Stimulated activated CD4-positive, alpha-beta T cell treated with anti-CD3 and anti-CD28 coated beads, Interleukin-4, amount 100 ng/mL, for 48 hours (primary cell): ENCODE measurements at regions not wholly inside any gene's neighbourhood (a gene's known extent, or its start where the extent isn't known, plus 50 kb on each side); places are given as distances from the start of the nearest gene placed in this dataset.
"Not testable (repeated sequence)": the region's sequence is repeated elsewhere in the genome, so short reads cannot be mapped to it uniquely, and the experiment has no call there.

ENCODE experiments used
- DNase-seq, 2 donors: peaks; one replicate each; pipeline ENCODE4 v3.0.0-alpha.2; 2020; ENCODE audit warnings: low read depth in 2 of 2

- DNase-seq: no peak
Measured at GRCh38 chr6:139448051-139448649, 73.7 kb upstream of the CITED2 start.

DNA sequence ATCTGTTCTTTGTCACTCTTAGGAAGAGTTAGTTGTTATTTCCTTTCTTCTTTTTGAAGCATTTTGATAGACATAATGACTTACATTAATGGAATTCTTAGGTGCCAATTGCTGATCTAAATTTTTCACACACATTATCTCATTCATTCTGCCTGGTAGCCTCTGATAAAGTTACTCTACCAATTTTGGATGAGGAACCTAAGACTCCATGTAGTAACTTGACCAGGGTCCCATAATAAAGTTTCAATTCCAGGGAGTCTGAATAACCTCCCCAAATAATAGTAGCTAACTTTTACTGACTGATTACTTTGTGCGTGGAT, 73.2 kb upstream of the CITED2 start:
- no peak for DNase-seq

DNA sequence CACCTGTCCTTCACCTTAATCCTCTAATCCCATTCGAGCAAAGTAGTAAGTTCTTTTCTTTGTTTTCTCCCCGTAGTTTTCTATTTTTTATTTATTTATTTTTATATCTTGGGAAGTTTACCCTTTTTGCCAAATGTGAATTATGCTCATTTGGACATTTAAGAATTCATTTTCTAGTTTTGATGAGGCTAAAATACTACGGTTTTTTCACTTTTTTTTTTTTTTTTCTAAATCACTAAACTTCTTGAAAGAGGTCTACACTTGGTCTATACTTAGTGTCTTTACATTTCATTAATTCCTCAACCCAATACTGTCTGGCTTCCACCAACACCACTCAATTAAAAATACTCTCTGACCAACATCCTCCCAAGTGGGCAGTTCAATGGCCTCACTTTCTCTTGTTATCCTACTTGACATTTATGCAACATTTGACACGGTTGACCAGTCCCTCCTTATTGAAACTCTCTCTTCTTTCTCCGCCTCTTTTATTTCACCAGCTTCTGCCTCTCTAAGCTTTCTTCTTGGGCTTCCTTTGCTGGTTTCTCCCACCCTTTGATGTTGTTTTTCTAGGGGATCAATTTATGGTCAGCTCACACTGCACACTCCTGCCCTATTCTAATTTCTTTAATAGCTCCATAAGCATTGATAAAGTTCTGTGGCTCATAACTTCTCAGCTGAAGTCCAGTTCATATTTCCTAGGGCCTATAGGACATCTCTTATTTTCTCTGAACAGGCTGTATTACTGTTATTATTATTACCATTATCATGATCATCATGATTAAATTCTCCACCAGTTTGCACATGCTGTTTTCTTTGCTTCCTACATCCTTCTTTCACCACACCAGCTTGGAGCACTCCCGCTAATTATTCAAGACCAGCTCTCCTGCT, 72.6 kb upstream of the CITED2 start:
- DNase-seq: no peak

GRCh38 chr6:139446138-139446715, 71.8 kb upstream of the CITED2 start:
- DNase-seq: no peak

- not testable (repeated sequence) for DNase-seq
Measured at GRCh38 chr6:139444273-139444787, 69.9 kb upstream of the CITED2 start.

- no peak for DNase-seq
Measured at GRCh38 chr6:139443231-139444112, 69.0 kb upstream of the CITED2 start.

- no peak for DNase-seq
Measured at GRCh38 chr6:139442188-139442671, 67.8 kb upstream of the CITED2 start.

GRCh38 chr6:139439349-139439748, 64.9 kb upstream of the CITED2 start:
- DNase-seq: no peak

DNA sequence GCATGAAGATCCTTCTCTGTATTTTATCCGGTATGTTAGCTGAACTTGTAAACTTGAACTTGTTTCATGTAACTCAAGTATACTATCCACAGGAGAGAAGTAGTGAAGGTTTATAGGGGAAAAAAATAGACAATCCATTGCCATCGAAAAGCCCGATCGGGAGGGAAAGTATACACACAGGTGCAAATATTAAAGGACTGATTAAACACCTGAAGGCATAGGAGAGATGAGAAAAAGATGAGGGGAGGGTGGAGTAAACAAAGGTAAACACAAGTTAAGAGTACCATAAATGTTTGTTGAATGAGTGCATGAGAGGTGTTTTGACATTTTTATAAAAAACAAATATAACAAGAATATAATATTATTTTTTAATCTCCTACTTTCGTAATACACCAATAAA, 64.3 kb upstream of the CITED2 start:
- no peak for DNase-seq

GRCh38 chr6:139436957-139437348, 62.5 kb upstream of the CITED2 start:
- DNase-seq: no peak

- no peak for DNase-seq
Measured at GRCh38 chr6:139436200-139436956, 61.9 kb upstream of the CITED2 start.

GRCh38 chr6:139433631-139434419, 59.4 kb upstream of the CITED2 start:
- no peak for DNase-seq

DNA sequence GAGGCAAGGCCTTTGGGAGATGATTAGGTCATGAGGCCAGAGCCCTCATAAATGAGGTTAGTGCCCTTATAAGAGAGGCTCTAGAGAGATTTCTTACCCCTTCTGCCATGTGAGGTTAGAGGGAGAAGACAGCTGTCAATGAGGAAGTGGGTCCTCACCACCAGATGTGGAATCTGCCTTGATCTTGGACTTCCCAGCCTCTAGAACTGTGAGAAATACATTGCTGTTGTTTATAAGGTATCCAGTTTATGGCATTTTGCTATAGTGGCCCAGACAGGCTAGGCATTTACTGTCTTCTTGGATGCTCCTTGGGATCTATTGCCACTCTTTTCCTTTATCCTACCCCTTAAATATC, 57.1 kb upstream of the CITED2 start:
- DNase-seq: no peak

DNA sequence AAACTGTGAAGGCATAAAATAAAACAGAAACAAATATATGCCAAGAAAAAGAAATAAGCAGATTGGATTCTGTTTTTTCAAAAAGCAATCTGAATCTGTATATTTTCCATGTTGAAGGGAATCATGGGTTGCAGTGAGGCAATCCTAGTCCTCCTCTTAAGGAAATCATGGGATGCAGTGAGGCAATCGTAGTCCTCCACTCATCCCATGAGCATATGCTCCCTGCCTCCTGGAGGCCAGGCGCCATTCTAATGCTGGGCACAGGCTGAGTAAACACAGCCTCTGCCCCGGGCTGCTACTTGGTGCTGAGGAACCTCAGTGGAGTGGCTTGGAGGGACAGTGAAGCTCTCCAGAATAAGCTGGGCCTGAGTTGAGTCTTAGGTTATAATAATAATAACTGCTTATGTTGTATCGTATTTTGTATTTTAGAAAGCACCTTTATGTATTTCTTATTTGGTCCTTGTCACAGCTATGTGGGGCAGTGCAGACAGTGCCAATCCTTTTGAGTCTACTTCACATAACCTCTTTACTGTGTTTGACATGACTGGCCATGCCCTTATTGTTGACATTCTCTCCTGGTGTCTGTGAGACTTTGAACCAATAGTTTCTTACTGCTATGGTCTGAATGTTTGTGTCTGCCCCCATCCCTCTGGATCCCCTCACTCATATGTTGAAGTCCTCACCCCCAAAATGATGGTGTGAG, 56.6 kb upstream of the CITED2 start:
- DNase-seq: no peak

DNA sequence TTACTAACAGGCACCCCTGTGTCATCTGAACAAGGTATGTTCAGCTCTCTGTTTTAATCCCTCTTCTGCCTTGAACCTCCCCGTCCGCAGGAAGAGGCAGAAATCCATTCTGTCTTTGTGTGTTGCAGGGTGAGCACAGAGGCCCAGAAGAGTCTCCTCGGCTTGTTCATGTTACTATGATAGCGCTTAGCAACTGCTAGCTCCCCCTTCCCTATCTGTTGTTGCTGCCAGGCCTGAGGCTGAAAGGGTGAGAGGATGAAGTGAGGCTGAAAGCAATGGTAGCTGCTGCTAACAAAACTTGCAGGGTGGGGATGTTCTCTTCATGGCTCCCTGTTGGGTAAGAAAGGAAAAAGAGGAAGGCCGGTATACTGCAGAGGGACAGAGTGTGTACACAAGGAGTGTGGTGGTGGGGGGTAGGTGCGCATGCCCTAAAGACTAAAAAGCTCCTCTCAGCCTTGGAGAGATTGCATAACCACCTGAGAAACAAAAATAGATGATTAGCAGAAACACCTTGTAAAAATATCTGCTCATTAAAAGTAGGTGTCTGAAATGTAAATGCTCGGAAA, 55.2 kb upstream of the CITED2 start:
- no peak for DNase-seq

DNA sequence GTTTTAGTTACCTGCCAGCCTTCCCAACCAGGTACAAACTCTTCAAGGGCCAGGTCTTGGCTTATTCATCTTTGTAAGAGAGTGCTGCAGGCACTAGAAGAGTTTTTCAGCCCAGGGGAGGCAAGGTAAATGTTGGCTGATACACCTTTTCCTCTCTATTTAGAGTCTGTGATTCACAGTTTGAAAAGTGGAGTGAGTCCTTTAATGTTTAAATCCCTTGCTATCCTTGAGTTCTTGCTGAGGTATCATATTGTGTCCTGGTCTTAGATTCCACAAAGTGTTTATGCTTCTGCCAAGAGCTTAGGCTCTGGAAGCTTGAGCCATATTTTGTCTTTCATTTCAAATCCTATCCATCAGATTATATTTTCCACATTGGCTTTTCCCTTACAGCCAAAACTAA, 52.8 kb upstream of the CITED2 start:
- no peak for DNase-seq

GRCh38 chr6:139426795-139427194, 52.3 kb upstream of the CITED2 start:
- DNase-seq: no peak

DNA sequence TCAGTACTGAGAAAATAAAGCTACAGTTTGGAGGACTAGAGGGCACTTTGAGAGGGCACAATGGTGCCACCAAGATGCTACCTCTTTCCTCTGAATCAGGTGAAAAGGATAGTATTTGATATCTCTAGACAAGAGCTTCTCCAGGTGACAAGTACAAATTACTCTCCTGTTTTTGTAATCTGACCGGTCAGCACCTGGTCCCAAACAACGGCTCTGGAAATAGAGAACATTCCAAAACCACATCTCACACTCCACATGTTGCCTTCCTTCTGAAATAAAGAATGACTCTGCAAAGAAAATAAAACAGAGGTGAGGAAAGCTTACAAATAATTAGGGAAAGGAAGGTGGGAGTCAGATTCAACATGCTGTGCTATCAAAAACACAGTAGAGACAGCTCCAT, 51.3 kb upstream of the CITED2 start:
- no peak for DNase-seq

DNA sequence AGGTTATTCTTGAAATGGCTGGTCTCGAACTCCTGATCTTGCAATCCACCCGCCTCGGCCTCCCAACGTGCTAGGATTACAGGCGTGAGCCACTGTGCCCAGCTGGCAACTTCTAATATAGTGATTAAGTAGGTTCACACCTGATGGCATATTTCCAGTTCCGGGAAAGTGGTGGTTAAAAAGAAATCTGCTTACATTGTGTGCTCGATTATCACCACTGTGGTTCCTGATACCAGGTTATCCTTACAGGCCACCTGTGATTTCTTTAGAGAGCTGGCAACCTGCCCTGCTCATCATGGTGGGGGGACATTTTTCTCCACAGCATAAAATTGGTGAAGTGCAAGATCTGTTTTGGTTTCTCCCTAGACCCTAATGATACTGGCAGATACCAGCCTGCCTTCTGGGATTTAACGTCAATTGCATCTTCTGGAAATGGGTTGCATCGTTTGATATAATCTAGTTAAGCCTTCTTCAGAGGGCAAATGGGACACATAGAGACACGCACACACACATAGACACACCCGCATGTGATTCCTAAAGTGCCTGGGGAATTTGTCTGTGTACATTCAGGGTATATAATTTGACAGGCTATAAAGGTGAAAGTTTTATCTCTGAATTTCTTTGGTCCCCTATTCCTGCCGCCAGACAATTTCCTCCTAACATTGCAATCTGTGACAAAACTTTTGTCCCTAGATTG, 49.7 kb upstream of the CITED2 start:
- DNase-seq: no peak
